PC-9 (cell line): ENCODE measurements at regions not wholly inside any gene's neighbourhood (a gene's known extent, or its start where the extent isn't known, plus 50 kb on each side); places are given as distances from the start of the nearest gene placed in this dataset.

Experiments
- BruUV-seq: library from RNA; stranded (reverse); fragments of 400-500 nt; replicated peaks from 2 replicates; lab custom pipeline; 2021; lab: Mats Ljungman, UMichigan
- CTCF ChIA-PET: fragments of 300-600 bp; sonication (Branson Sonifier 250); formaldehyde crosslinking; loops from one replicate; lab custom pipeline; 2022; ENCODE audit warnings: antibody characterized with exemption; lab: Charles Lee
- POLR2A ChIA-PET: fragments of 300-600 bp; sonication (Branson Sonifier 250); formaldehyde crosslinking; loops from one replicate; lab custom pipeline; 2022; ENCODE audit warnings: antibody characterized with exemption; ENCODE audit not compliant: unreplicated experiment; lab: Charles Lee
- DNase-seq, 2 experiments: peaks; one replicate each; pipeline versions ENCODE4 v3.0.0 to v3.0.0-alpha.2; 2015 to 2022; ENCODE audit warnings: mixed read lengths in 1 of 2
- H2AFZ ChIP-seq: fragments of 200-600 bp; sonication (generic); 2 replicates; pipeline ENCODE4 v1.8.1; 2017; ENCODE audit warnings: antibody characterized with exemption
- H3F3A ChIP-seq: fragments of 200-600 bp; sonication (generic); 2 replicates; pipeline ENCODE4 v1.8.1; 2017; ENCODE audit warnings: antibody characterized with exemption, mild to moderate bottlenecking, low read depth; ENCODE audit not compliant: insufficient read depth
- H3K27ac ChIP-seq: fragments of 200-600 bp; sonication (generic); 2 replicates; pipeline ENCODE4 v1.6.1; 2016; ENCODE audit warnings: mixed run types
- H3K27me3 ChIP-seq: fragments of 200-600 bp; sonication (generic); 2 replicates; pipeline ENCODE4 v1.6.1; 2016; ENCODE audit warnings: low read depth, mixed run types; ENCODE audit not compliant: insufficient read depth
- H3K36me3 ChIP-seq: fragments of 200-600 bp; sonication (generic); 2 replicates; pipeline ENCODE4 v1.6.1; 2016; ENCODE audit warnings: low read depth, mixed run types
- H3K4me1 ChIP-seq: fragments of 200-600 bp; sonication (generic); replicated peaks from 2 replicates; pipeline ENCODE4 v1.6.1; 2016; ENCODE audit warnings: mixed run types; ENCODE audit not compliant: insufficient read depth
- H3K4me2 ChIP-seq: fragments of 200-600 bp; sonication (generic); 2 replicates; pipeline ENCODE4 v1.6.1; 2017; ENCODE audit warnings: mixed run types
- H3K4me3 ChIP-seq: fragments of 200-600 bp; sonication (generic); 2 replicates; pipeline ENCODE4 v1.6.1; 2016; ENCODE audit warnings: mixed run types
- H3K79me2 ChIP-seq: fragments of 200-600 bp; sonication (generic); 2 replicates; pipeline ENCODE4 v1.6.1; 2017; ENCODE audit warnings: low read depth, mixed run types
- H3K9me2 ChIP-seq: fragments of 200-600 bp; sonication (generic); 2 replicates; pipeline ENCODE4 v1.8.1; 2017; ENCODE audit warnings: mild to moderate bottlenecking; ENCODE audit not compliant: insufficient read depth
- H3K9me3 ChIP-seq: fragments of 200-600 bp; sonication (generic); 2 replicates; pipeline ENCODE4 v1.8.1; 2016; ENCODE audit warnings: low read depth; ENCODE audit not compliant: insufficient read depth
- H4K20me1 ChIP-seq: fragments of 200-600 bp; sonication (generic); 2 replicates; pipeline ENCODE4 v1.8.1; 2017; ENCODE audit not compliant: insufficient read depth
- EZH2 ChIP-seq: fragments of 200-600 bp; sonication (generic); IDR thresholded peaks from 2 replicates; pipeline ENCODE4 v1.8.0; 2017; ENCODE audit warnings: antibody characterized with exemption, low read depth
- intact Hi-C: fragments of 100-400 bp; cut with micrococcal nuclease; formaldehyde crosslinking; loops from one replicate; pipeline ENCODE4 v1.10.0; 2022; ENCODE audit not compliant: unreplicated experiment
- TF ChIP-seq, protein P1 (sequence below): fragments of 200-600 bp; sonication (generic); conservative IDR thresholded peaks from 2 replicates; pipeline ENCODE4 v1.6.1; 2017; ENCODE audit warnings: mixed run types, antibody characterized with exemption, mild to moderate bottlenecking, moderate library complexity

- CTCF ChIA-PET, result no interaction called here
- Histone ChIP-seq H2AFZ (no peak overlapping the region), H3F3A (no peaks in the 10 kb centered on the region), H3K9me3 (no peaks in the 10 kb centered on the region), H3K27ac (no peak overlapping the region), H3K27me3 (no peaks in the 10 kb centered on the region), H3K4me3 (no peak overlapping the region), H3K4me2 (no peak overlapping the region), H3K36me3 (no peaks in the 10 kb centered on the region), H4K20me1 (no peaks in the 10 kb centered on the region), H3K9me2 (no peaks in the 10 kb centered on the region), H3K79me2 (no peaks in the 10 kb centered on the region), H3K4me1 (no peaks in the 10 kb centered on the region)
- BruUV-seq, result no TSS peak
- TF ChIP-seq, protein P1, sequence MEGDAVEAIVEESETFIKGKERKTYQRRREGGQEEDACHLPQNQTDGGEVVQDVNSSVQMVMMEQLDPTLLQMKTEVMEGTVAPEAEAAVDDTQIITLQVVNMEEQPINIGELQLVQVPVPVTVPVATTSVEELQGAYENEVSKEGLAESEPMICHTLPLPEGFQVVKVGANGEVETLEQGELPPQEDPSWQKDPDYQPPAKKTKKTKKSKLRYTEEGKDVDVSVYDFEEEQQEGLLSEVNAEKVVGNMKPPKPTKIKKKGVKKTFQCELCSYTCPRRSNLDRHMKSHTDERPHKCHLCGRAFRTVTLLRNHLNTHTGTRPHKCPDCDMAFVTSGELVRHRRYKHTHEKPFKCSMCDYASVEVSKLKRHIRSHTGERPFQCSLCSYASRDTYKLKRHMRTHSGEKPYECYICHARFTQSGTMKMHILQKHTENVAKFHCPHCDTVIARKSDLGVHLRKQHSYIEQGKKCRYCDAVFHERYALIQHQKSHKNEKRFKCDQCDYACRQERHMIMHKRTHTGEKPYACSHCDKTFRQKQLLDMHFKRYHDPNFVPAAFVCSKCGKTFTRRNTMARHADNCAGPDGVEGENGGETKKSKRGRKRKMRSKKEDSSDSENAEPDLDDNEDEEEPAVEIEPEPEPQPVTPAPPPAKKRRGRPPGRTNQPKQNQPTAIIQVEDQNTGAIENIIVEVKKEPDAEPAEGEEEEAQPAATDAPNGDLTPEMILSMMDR, result no peak
- TF ChIP-seq EZH2, result no peak
- no peak for DNase-seq
- intact Hi-C loops, result no loop called here
- POLR2A ChIA-PET, result no interaction called here
Observed at GRCh38 chr16:63447121-63447520, 1410.9 kb upstream of the CDH8 start.

- no peak for DNase-seq
- Histone ChIP-seq H3F3A (no peaks in the 10 kb centered on the region), H3K4me2 (no peak overlapping the region), H3K9me3 (no peaks in the 10 kb centered on the region), H3K9me2 (no peaks in the 10 kb centered on the region), H2AFZ (no peak overlapping the region), H3K4me1 (no peaks in the 10 kb centered on the region), H3K27ac (no peak overlapping the region), H4K20me1 (no peaks in the 10 kb centered on the region), H3K27me3 (no peaks in the 10 kb centered on the region), H3K4me3 (no peak overlapping the region), H3K79me2 (no peaks in the 10 kb centered on the region), H3K36me3 (no peaks in the 10 kb centered on the region)
- CTCF ChIA-PET, result no interaction called here
- TF ChIP-seq EZH2, result no peak
- TF ChIP-seq, protein P1, result no peak
- POLR2A ChIA-PET, result no interaction called here
- no TSS peak for BruUV-seq
- intact Hi-C loops, result no loop called here
Observed at GRCh38 chr16:63442246-63442645, 1406.0 kb upstream of the CDH8 start.

GRCh38 chr16:63426275-63426870 lies 1390.1 kb upstream of the CDH8 start:
- POLR2A ChIA-PET, result no interaction called here

More at GRCh38 chr16:63426275-63426870, 1390.1 kb upstream of the CDH8 start:
- Histone ChIP-seq H3K4me3 (no peak overlapping the region), H4K20me1 (no peaks in the 10 kb centered on the region), H3K4me2 (no peak overlapping the region), H3F3A (no peaks in the 10 kb centered on the region), H3K27me3 (no peaks in the 10 kb centered on the region; the same call in 1 of the 2 replicates), H3K9me2 (no peaks in the 10 kb centered on the region), H3K4me1 (no peaks in the 10 kb centered on the region), H3K36me3 (no peaks in the 10 kb centered on the region), H2AFZ (no peak overlapping the region), H3K79me2 (no peaks in the 10 kb centered on the region), H3K9me3 (no peaks in the 10 kb centered on the region), H3K27ac (no peak overlapping the region)
- TF ChIP-seq EZH2, result no peak
- TF ChIP-seq, protein P1, result no peak
- DNase-seq, result no peak
- CTCF ChIA-PET, result no interaction called here
- BruUV-seq, result no TSS peak
- intact Hi-C loops, result no loop called here
